Stimulated activated CD8-positive, alpha-beta memory T cell treated with anti-CD3 and anti-CD28 coated beads, Interleukin-7, amount 100 ng/mL, for 48 hours (primary cell): ENCODE measurements at regions not wholly inside any gene's neighbourhood (a gene's known extent, or its start where the extent isn't known, plus 50 kb on each side); places are given as distances from the start of the nearest gene placed in this dataset.
"Not testable (repeated sequence)": the region's sequence is repeated elsewhere in the genome, so short reads cannot be mapped to it uniquely, and the experiment has no call there.

Experiments used
- DNase-seq, 2 donors: peaks; one replicate each; pipeline ENCODE4 v3.0.0-alpha.2; 2020; ENCODE audit warnings: low read depth in 1 of 2; ENCODE audit errors: extremely low read depth in 1 of 2

DNA sequence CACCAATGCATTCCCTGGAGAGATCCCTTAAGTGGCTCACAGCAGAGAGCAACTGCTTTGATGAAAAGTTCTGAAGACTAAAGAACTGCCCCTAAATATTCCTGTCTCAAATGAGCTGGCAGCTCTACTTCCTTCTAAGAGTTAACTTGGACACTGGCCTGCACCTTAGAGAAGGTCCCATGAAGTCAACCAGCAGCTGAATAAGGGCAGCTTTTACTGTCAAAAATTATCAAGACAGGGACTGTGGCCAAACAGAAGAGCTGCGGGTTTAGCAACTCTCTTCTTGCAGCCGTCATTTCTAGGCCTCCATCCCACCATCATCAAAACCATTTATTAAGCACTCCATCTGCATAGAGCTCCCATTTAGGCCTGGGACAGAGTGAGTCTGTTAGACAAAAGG, 491.1 kb upstream of the TSHZ3 start:
- no peak for DNase-seq

DNA sequence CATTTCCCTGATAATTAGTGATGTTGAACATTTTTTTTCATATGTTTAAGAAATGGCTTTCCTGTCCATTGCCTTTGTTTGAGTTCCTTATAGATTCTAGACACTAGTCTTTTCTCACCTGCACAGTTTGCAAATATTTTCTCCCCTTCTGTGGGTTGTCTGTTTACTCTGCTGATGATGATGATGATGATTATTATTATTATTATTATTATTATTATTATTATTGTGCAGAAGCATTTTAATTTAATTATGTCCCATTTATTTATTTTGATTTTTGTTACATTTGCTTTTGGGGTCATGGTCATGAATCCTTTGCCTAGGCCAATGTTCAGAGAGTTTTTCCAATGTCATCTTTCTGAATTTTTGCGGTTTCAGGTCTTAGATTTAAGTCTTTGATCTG, 492.5 kb upstream of the TSHZ3 start:
- no peak for DNase-seq

DNA sequence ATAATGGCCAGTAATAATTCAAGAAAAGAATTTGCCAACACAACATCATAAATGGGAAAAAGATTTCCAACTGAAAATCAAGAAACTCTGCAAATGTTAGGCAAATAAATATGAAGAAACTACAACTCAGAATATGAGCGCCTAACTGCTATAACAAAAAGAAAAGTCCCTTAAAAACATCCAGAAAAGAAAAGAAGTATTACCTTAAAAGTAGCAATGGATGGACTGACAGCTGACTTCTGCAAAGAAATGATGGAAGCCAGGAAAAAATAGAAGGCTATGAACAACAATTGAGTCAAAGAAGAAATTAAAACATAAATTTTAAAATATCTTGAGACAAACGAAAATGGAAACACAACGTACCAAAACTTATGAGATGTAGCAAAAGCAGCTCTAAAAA, 482.3 kb upstream of the ZNF507 start:
- DNase-seq: no peak

DNA sequence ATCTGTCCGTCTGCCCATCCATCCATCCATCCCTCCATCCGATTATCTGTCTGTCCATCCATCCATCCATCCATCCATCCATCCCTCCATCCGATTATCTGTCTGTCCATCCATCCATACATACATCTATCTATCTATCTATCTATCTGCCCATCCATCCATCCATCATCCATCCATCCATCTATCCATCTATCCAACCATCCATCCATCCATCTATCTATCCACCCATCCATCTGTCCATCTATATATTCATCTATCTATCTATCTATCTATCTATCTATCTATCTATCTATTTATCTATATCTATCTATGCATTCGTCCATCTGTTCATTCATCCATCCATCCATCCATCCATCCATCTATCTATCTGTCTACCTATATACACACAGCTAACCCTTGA, 471.1 kb upstream of the ZNF507 start:
- DNase-seq: no peak

GRCh38 chr19:31875591-31875990, 469.8 kb upstream of the ZNF507 start:
- no peak for DNase-seq

DNA sequence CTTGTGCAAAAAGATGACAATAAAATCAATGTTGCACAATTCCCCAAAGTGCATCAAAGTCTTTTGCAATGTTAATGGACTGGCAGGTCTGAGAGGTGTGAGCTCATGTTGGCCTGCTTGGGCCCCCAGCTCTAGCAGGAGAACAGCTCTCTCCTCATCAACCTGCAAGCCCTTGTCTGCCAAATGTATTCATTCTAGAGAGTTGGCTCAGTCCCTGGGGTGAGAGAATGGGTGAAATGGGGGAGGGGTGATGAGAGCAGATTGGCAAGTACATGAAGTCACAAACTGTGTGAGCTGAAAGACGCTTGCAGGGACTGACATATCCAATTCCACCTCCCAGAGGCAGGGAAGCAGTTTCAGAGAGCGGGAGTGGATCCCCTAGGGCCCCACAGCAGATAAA, 465.1 kb upstream of the ZNF507 start:
- no peak for DNase-seq

- no peak for DNase-seq
These were observed 463.4 kb upstream of the ZNF507 start for GRCh38 chr19:31881988-31882387.

DNA sequence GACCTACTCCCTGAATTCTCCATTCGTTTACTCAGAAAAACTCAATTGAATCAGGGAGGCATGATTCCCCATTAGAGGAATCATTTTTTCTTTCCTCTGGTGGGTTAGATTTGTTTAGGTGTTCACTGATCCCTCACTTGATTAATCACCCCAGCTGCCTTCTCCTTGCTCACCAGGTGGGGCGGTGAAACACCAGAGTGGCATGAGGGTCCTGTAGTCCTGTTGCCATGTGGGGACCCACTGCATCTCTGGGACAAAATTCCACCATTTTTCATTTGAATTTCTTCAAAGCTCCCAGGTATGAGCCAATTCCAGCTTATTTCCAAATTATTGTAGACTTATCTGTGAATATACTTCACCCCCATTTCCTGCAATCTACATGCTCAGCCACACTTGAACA, 462.7 kb upstream of the ZNF507 start:
- no peak for DNase-seq

GRCh38 chr19:31883296-31883990, 462.0 kb upstream of the ZNF507 start:
- DNase-seq: no peak

DNA sequence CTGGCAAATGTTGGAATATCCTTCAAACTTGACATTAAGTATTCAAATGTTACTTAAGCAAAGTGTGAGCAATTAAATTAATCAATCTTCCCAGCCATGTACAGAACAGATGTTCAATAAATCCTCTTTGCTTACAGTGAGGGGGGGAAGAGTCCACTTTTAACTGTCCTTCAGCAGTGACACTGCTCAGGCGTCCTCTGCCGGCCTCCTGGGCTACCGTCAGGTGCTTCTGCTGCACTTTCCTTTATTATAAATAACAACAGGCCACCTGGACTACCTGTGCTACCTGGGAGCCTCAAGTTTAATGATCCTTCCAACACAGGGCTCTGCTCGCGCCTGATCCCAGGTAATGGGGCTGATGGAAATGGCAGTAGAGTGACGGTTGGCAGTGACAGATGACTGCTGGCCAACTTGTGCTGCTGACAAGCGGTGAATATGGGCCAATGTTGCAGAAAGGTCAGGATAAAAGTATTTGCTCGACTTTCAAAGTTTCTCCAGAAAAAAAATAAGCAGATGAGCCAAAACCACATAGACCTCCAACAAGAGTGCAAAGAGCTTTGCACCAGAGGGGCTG, 460.0 kb upstream of the ZNF507 start:
- no peak for DNase-seq

DNA sequence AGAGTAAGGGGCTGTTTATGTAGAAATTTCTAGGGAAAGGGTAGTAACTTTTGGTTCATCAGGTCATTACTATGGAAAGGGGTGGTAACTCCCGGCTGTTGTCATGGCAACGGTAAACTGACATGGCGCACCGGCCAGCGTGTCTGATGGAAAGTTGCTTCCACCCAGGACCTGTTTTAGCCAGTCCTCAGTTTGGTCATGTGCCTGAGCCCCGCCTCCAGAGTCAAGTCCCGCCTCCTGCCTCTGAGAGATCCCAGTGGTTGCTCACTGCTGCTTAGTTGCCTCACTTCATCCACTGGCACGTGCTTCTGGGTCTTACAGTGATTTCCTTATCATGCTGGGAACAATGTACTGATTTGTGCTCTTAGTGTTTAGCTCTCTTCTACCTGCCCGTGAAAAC, 455.2 kb upstream of the ZNF507 start:
- no peak for DNase-seq

GRCh38 chr19:31892060-31892459, 453.4 kb upstream of the ZNF507 start:
- DNase-seq: no peak

DNA sequence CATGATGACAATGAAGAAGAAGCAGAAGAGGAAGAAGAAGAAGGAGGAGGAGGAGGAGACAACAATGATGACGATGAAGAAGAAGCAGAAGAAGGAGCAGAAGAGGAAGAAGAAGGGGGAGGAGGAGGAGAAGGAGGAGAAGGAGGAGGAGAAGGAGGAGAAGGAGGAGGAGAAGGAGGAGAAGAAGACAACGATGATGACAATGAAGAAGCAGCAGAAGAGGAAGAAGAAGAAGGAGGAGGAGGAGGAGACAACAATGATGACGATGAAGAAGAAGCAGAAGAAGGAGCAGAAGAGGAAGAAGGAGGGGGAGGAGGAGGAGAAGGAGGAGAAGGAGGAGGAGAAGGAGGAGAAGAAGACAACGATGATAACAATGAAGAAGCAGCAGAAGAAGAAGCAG, 451.9 kb upstream of the ZNF507 start:
- DNase-seq: not testable (repeated sequence)

- DNase-seq: no peak
These were observed 451.0 kb upstream of the ZNF507 start for GRCh38 chr19:31894451-31894850.

- no peak for DNase-seq
These were observed 448.1 kb upstream of the ZNF507 start for GRCh38 chr19:31897292-31897691.

DNA sequence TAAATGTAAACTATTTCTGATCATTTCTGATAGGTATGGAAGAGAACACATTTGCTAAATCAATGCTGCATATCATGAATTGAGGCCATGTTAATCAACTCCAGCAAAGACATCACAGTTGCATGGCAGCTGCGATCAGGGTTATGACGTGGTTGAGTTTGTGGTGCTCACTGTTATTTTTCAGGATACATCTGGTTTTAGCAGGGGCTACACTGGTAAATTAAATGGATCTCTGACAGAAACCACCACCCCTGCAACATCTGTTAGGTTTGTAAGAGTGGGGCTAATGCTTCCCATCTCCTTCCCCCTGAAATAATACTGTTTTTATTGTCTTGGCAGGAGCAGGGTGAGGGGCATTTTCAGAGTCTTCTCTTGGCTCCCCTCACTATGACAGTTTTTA, 444.4 kb upstream of the ZNF507 start:
- no peak for DNase-seq

GRCh38 chr19:31902821-31903220, 442.6 kb upstream of the ZNF507 start:
- DNase-seq: no peak

GRCh38 chr19:31903979-31904378, 441.4 kb upstream of the ZNF507 start:
- DNase-seq: no peak

- DNase-seq: no peak
These were observed 439.1 kb upstream of the ZNF507 start for GRCh38 chr19:31906111-31906871.

DNA sequence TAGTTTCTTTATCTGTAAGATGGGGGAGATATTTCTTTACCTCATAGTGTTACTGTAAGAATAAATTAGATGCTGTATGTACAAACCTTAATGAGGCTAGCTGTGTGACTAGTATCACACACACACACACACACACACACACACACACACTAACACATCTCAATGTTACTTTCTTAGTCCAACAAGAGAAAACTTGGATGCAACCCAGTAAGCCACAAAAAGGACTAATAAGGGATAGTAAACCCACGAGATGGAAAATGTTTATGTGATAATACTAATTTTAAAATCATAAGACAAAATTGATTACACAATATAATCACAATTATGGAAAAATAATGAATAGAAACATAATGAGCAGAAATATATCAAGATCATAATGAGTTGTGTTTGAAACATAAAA, 437.7 kb upstream of the ZNF507 start:
- DNase-seq: no peak

DNA sequence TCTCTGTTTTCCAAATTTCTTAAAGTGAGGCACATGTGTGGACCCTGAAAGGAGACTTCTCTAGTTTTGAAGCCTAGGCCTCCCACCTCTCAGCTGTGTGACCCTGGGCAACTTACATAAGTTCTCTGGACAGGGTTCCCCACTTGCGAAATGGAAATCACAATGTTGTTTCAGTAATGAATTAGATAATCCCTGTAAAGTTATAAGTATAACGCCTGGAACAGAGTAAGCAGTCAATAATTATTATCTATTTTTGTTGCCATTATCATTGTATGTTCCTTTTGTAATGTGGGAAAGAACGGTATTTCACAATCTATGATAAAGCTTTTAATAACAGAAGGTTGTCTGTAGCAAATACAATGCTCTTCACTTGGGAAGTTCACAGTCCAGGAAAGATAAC, 437.3 kb upstream of the ZNF507 start:
- no peak for DNase-seq

GRCh38 chr19:31908496-31909225, 436.7 kb upstream of the ZNF507 start:
- no peak for DNase-seq
